Activated CD4-positive, alpha-beta memory T cell treated with anti-CD3 and anti-CD28 coated beads for 36 hours (primary cell): ENCODE measurements at regions not wholly inside any gene's neighbourhood (a gene's known extent, or its start where the extent isn't known, plus 50 kb on each side); places are given as distances from the start of the nearest gene placed in this dataset.

Experiments used
- CTCF ChIA-PET: fragments of 350-600 bp; sonication (Branson Sonifier 250); formaldehyde crosslinking; loops from one replicate; lab custom pipeline; 2021; ENCODE audit warnings: antibody characterized with exemption, inconsistent platforms; lab: Charles Lee
- POLR2A ChIA-PET: fragments of 350-600 bp; sonication (Branson Sonifier 250); formaldehyde crosslinking; loops from one replicate; lab custom pipeline; 2021; ENCODE audit warnings: antibody characterized with exemption; lab: Charles Lee
- DNase-seq: peaks from one replicate; pipeline ENCODE4 v3.0.0-alpha.2; 2020
- H3K27ac Mint-ChIP-seq: one replicate; pipeline ENCODE4 v1.8.0; 2021; ENCODE audit warnings: mixed read lengths
- H3K27me3 Mint-ChIP-seq: one replicate; pipeline ENCODE4 v1.8.0; 2021; ENCODE audit warnings: mixed read lengths
- H3K36me3 Mint-ChIP-seq: one replicate; pipeline ENCODE4 v1.8.0; 2021; ENCODE audit warnings: mixed read lengths
- H3K4me1 Mint-ChIP-seq: one replicate; pipeline ENCODE4 v1.8.0; 2021; ENCODE audit warnings: low read depth, mixed read lengths
- H3K4me3 Mint-ChIP-seq: one replicate; pipeline ENCODE4 v1.8.0; 2021; ENCODE audit warnings: mild to moderate bottlenecking, mixed read lengths
- H3K9me3 Mint-ChIP-seq: one replicate; pipeline ENCODE4 v1.8.0; 2021; ENCODE audit warnings: mixed read lengths
- intact Hi-C: fragments of 100-400 bp; cut with micrococcal nuclease; formaldehyde crosslinking; loops from one replicate; pipeline ENCODE4 v1.15.1; 2023

DNA sequence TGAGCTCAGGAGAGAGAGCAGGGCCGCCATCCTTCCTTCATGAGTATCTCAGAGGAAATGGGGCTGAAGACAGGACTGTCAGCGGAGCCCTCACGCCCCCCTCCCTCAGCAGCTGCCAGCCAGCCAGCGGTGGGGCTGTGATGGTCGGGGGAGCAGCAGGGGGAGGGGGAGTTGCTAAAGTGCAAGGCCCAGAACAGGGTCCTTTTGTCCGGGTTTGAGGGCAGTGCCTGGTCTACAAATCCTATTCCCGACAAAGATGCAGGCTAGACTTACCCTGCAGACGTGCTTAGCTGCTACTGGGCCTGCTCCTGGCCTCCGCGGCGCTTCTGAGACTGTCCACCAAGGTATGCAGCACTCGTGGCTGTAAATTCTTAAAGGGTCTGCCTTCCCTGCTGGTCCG is 593.4 kb upstream of the CDH4 start:
- peaks cover 14% of the 10 kb centered on the region for H3K9me3 Mint-ChIP-seq
- H3K36me3 Mint-ChIP-seq: no peaks in the 10 kb centered on the region
- intact Hi-C loops: no loop called here
- POLR2A ChIA-PET: interaction anchor here (0.5 kb wide), 1 partner anchor 104 kb away, joined by 3 read pairs; no protein-coding TSS in a partner anchor
- peaks cover 4% of the 10 kb centered on the region for H3K27me3 Mint-ChIP-seq
- H3K4me1 Mint-ChIP-seq: no peaks in the 10 kb centered on the region
- CTCF ChIA-PET: no interaction called here
- no peak for DNase-seq
- no peak overlapping the region for H3K4me3 Mint-ChIP-seq
- no peak overlapping the region for H3K27ac Mint-ChIP-seq

DNA sequence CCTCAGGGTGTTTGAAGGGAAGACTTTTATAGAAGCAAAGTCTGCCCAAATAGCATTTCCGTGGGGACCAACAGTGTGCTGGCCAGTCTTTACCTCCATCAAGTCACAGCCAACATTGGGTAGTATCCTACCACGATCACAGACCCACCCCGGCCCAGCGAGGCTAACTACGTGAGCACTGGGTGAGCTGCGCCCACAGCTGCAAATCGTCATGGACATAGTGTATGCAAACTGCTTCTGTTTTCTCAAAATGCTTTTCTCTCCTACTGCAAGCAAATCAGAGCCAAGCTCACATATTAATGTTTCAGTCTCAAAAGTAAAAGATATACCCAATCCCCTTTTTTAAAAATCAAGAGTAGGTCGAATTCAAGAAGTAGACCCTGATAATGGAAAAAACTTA is 592.8 kb upstream of the CDH4 start:
- Mint-ChIP-seq H3K27me3 (peaks cover 4% of the 10 kb centered on the region), H3K9me3 (peaks cover 12% of the 10 kb centered on the region), H3K36me3 (no peaks in the 10 kb centered on the region), H3K27ac (no peak overlapping the region), H3K4me3 (no peak overlapping the region), H3K4me1 (no peaks in the 10 kb centered on the region)
- ChIA-PET POLR2A (interaction anchor here (0.5 kb wide), 1 partner anchor 105 kb away, joined by 3 read pairs; no protein-coding TSS in a partner anchor), CTCF (no interaction called here)
- no peak for DNase-seq
- intact Hi-C loops: no loop called here

DNA sequence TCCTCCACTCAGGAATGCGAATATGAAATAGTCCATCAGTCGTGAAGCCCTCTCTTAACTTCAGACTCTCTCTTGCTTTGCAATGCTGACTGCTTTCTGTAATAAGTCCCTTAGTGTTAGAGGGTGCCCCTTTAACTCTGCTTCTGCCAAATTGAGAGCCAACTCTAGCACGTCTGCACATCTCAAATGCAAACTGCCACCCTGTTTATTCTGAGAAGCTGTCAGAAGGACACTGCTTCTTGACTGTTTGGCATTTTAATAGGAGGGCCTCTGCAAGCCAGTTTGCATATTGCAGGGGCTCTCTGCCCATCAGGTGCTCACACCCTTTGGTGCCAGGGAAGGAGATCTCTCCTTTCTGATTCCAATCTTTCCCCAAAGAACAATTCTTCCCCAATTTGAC is 589.8 kb upstream of the CDH4 start:
- Mint-ChIP-seq H3K36me3 (no peaks in the 10 kb centered on the region), H3K27me3 (peaks cover 2% of the 10 kb centered on the region), H3K4me1 (no peaks in the 10 kb centered on the region), H3K27ac (no peak overlapping the region), H3K4me3 (no peak overlapping the region), H3K9me3 (no peaks in the 10 kb centered on the region)
- ChIA-PET CTCF (no interaction called here), POLR2A (no interaction called here)
- intact Hi-C loops: no loop called here
- no peak for DNase-seq

DNA sequence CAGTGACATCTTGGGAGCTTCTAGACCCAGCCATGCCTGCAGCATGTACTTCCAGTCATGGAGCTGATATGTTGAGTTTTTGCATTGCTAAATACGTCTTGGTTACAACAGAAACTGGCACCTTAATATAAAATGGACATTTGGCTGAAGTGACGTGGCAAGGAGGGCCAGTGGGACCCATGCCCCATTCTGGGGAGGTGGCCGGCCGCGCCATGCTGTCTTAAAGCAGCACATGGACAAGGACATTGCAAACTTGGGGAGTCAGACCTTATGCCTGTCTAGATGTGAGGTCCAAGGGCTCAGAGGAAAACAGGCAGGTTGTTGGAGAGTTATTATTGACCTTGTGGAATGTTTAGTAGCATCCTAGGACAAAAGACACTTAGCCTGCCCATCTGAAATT is 588.0 kb upstream of the CDH4 start:
- no peak overlapping the region for H3K4me3 Mint-ChIP-seq
- H3K36me3 Mint-ChIP-seq: no peaks in the 10 kb centered on the region
- POLR2A ChIA-PET: no interaction called here
- intact Hi-C loops: no loop called here
- H3K27me3 Mint-ChIP-seq: no peaks in the 10 kb centered on the region
- DNase-seq: no peak
- no peak overlapping the region for H3K27ac Mint-ChIP-seq
- CTCF ChIA-PET: no interaction called here
- H3K9me3 Mint-ChIP-seq: no peaks in the 10 kb centered on the region
- H3K4me1 Mint-ChIP-seq: no peaks in the 10 kb centered on the region

DNA sequence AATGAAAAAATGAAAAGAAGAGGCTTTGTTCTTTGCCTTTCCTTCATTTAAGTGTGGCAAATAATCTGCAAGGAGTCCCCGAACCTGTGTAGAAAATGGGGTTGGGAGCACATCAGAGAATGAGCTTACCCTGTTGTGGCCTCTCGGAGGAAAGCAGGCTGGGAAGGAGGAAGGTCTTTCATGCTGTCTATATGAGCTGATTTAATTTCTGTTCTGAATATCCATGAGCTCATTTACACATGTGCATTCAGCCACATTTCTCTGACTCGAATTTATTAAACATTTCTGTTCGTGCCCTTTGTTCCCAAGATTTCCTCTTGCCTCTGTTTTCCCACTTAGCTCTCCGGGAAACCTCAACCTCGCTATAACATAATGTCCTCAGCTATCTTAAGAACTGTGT is 584.4 kb upstream of the CDH4 start:
- Mint-ChIP-seq H3K36me3 (no peaks in the 10 kb centered on the region), H3K27ac (no peak overlapping the region), H3K4me1 (no peaks in the 10 kb centered on the region), H3K9me3 (no peaks in the 10 kb centered on the region), H3K4me3 (no peak overlapping the region), H3K27me3 (no peaks in the 10 kb centered on the region)
- POLR2A ChIA-PET: no interaction called here
- no peak for DNase-seq
- CTCF ChIA-PET: no interaction called here
- intact Hi-C loops: no loop called here

DNA sequence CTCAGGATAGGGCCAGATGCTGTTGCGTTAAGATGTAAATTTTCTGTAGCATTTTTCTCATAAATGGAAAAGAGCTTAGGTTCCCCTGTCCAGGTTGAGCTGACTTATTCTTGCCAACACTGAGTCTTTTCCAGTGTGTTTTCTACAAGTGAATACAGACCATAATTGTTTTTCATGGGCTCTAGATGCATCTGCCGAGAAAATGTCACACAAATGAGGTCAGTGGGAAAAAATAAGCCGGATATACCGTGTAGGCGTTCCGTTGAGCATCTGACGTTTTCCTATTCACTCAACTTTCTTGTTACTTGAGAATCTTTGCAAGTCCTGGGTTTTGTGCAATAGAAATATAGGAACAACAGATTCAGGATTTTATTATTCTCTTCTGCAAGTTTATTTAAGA is 582.9 kb upstream of the CDH4 start:
- intact Hi-C loops: no loop called here
- Mint-ChIP-seq H3K27ac (no peak overlapping the region), H3K4me3 (no peak overlapping the region), H3K36me3 (no peaks in the 10 kb centered on the region), H3K27me3 (no peaks in the 10 kb centered on the region), H3K4me1 (no peaks in the 10 kb centered on the region), H3K9me3 (no peaks in the 10 kb centered on the region)
- ChIA-PET CTCF (no interaction called here), POLR2A (no interaction called here)
- no peak for DNase-seq

DNA sequence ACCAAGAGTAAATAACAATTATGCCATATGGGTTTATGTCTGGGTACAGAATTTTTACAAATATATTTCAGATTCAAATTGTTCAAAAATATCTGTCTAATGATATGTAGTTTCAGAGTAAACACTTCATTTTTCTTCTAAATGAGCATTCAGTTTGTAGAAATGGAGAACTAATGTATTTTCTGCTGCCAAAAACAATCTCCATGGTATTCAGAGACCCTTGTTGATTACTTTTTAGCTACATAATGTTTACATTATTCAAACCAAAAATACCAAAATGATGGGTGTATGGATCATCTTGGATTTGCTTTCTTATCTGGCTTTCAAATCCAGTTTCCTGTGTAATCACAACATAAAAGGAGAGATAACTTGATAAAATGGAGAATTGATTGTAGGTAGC is 576.0 kb upstream of the CDH4 start:
- H3K4me3 Mint-ChIP-seq: no peak overlapping the region
- H3K9me3 Mint-ChIP-seq: no peaks in the 10 kb centered on the region
- DNase-seq: no peak
- H3K4me1 Mint-ChIP-seq: no peaks in the 10 kb centered on the region
- no peak overlapping the region for H3K27ac Mint-ChIP-seq
- POLR2A ChIA-PET: no interaction called here
- no peaks in the 10 kb centered on the region for H3K36me3 Mint-ChIP-seq
- CTCF ChIA-PET: no interaction called here
- intact Hi-C loops: no loop called here
- H3K27me3 Mint-ChIP-seq: no peaks in the 10 kb centered on the region

DNA sequence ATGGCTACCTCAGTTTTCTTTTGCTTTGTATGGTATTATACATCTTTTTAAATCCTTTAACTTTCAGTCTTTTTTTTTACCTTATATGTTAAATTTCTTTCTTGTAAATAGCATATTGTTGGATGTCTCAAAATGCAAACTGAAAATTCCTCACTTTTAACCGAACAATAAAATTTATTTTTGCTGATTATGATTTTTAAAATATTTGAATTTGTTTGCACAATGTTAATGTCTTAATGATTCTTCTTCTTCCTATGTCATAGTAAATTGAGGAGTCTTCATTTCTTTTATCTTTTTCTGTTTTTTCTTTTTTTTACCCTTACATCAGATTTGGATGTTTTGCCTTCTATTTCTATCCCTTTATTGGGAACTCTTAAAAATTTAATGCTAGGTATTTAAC is 574.2 kb upstream of the CDH4 start:
- no peak for DNase-seq
- peaks cover 4% of the 10 kb centered on the region for H3K9me3 Mint-ChIP-seq
- H3K36me3 Mint-ChIP-seq: no peaks in the 10 kb centered on the region
- H3K4me3 Mint-ChIP-seq: no peak overlapping the region
- H3K27ac Mint-ChIP-seq: no peak overlapping the region
- H3K27me3 Mint-ChIP-seq: no peaks in the 10 kb centered on the region
- POLR2A ChIA-PET: no interaction called here
- CTCF ChIA-PET: no interaction called here
- H3K4me1 Mint-ChIP-seq: no peaks in the 10 kb centered on the region
- intact Hi-C loops: no loop called here

DNA sequence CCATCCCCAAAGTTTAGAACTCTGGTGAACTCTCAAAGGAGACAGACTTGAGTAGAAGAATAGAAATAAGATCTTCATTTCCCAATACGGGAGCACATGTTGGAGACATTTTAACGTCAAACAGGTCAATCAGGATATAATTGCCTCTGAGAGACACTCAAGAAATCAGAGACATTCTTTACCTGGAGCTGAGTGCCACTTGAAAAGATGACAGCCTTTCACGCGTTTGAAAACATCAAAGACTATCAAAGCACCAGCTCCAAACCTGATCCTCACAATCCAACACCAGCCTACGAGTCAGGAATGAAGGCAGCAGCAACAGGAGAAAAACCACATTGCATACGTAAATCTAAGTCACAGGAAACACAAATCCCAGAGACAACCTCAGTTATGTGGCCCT is 571.5 kb upstream of the CDH4 start:
- Mint-ChIP-seq H3K9me3 (peaks cover 4% of the 10 kb centered on the region), H3K27ac (no peak overlapping the region), H3K4me3 (no peak overlapping the region), H3K27me3 (peaks cover 3% of the 10 kb centered on the region), H3K4me1 (no peaks in the 10 kb centered on the region), H3K36me3 (no peaks in the 10 kb centered on the region)
- intact Hi-C loops: no loop called here
- CTCF ChIA-PET: no interaction called here
- no peak for DNase-seq
- POLR2A ChIA-PET: no interaction called here

DNA sequence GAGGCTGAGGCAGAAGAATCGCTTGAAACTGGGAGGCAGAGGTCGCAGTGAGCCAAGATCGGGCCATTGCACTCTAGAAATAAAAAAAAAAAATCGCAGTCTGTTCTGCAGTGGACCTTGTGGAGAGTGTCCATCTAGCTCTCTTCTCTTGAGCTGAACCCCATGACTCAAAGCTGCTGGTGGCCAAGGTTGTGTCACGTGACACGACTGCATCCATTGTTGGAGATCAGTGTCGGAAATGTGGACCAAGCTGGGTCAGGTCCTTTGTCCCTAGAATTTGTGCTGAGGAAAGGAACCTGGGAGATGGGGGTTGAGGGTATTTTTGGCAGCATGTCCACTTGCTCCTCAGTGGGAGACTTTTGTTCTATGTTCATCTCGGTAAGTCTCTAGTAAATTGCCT is 564.8 kb upstream of the CDH4 start:
- CTCF ChIA-PET: no interaction called here
- DNase-seq: no peak
- no peak overlapping the region for H3K4me3 Mint-ChIP-seq

DNA sequence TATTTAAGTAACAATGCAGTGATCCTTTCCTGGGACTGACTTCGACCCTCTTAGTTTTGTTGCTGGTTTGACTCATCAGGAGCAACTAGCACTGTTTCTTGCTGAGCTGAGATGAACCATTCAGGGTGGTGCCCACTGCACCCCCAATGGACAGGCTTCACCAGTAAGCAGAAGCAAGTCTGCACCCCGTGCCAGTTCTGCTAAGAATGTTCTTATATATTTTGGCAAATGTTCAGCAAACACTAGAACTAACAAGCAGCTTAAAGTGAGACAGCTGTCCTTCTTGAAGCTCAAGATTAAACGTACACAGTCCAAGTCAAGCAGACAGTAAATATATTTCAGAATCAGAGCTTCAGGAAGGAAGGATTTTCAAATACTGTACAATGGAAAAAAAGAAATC is 561.3 kb upstream of the CDH4 start:
- Mint-ChIP-seq H3K4me1 (peaks cover 4% of the 10 kb centered on the region), H3K4me3 (no peak overlapping the region), H3K9me3 (no peaks in the 10 kb centered on the region), H3K27ac (no peak overlapping the region), H3K36me3 (no peaks in the 10 kb centered on the region), H3K27me3 (peaks cover 14% of the 10 kb centered on the region)
- ChIA-PET CTCF (no interaction called here), POLR2A (no interaction called here)
- DNase-seq: no peak
- intact Hi-C loops: no loop called here

More for the DNA sequence above, 564.8 kb upstream of the CDH4 start:
- peaks cover 11% of the 10 kb centered on the region for H3K27me3 Mint-ChIP-seq
- H3K36me3 Mint-ChIP-seq: no peaks in the 10 kb centered on the region
- H3K27ac Mint-ChIP-seq: no peak overlapping the region
- POLR2A ChIA-PET: no interaction called here
- H3K9me3 Mint-ChIP-seq: no peaks in the 10 kb centered on the region
- intact Hi-C loops: no loop called here
- H3K4me1 Mint-ChIP-seq: no peaks in the 10 kb centered on the region

DNA sequence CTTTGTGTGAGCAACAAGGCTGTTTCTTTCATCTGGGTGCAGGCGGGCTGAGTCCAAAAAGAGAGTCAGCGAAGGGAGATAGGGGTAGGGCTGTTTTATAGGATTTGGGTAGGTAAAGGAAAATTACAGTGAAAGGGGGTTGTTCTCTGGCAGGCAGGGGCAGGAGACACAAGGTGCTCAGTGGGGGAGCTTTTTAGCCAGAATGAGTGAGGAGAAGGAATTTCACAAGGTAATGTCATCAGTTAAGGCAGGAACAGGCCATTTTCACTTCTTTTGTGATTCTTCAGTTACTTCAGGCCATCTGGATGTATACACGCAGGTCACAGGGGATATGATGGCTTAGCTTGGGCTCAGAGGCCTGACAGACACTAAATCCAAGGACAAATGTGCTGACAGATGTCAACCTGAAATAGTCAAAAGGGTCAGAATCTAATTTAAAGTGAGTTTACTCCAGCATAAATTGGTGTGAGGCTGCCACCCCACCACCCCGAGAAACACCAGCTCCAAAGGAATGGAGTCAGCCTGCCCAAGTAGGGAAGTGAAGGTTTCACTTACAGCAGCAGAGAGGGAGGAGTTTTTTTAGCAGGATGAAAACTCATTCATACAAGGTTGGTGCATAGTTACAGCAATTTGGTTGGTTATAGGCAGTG is 560.0 kb upstream of the CDH4 start:
- Mint-ChIP-seq H3K27me3 (peaks cover 14% of the 10 kb centered on the region), H3K4me1 (peaks cover 4% of the 10 kb centered on the region), H3K4me3 (no peak overlapping the region), H3K9me3 (no peaks in the 10 kb centered on the region), H3K27ac (no peak overlapping the region), H3K36me3 (no peaks in the 10 kb centered on the region)
- CTCF ChIA-PET: no interaction called here
- intact Hi-C loops: no loop called here
- no peak for DNase-seq
- POLR2A ChIA-PET: no interaction called here

DNA sequence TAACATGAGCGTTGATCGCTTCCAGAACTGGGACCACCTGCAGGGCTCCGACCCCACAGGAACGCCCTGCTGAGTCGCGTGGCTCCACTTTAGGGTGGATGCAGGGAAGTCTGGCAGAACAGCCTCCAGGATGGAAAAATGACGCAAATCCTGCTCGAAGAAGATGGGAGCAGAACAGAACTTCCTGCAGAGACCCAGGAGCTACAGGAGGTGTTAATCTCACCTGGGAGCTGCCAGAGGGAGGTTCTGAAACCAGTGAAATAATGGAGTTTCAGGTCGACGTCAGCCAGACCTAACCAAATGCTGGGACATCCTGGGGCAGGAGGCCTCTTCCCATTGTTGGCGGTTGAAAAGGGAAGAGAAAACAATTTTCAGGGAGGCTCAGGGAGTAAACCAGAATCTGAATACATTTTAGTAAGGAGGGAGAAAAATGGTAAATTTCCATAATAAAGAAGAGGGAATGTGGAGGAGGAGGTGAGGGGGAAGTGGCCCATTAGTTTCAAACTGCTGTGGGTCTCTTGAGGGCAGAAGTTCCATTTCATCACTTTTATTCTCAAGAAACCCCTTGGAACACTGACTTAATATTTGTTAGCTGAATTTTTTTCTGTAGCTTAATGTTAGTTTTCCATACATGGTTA is 558.4 kb upstream of the CDH4 start:
- Mint-ChIP-seq H3K4me1 (peaks cover 4% of the 10 kb centered on the region), H3K36me3 (no peaks in the 10 kb centered on the region), H3K27me3 (peaks cover 12% of the 10 kb centered on the region), H3K27ac (no peak overlapping the region), H3K4me3 (no peak overlapping the region), H3K9me3 (no peaks in the 10 kb centered on the region)
- POLR2A ChIA-PET: no interaction called here
- intact Hi-C loops: no loop called here
- no peak for DNase-seq
- CTCF ChIA-PET: no interaction called here
